RPMI8226 (cell line): ENCODE measurements at regions not wholly inside any gene's neighbourhood (a gene's known extent, or its start where the extent isn't known, plus 50 kb on each side); places are given as distances from the start of the nearest gene placed in this dataset.

Experiments
- DNase-seq: peaks from one replicate; pipeline ENCODE4 v3.0.0-alpha.2; 2015

- no peak for DNase-seq
These were observed 150.0 kb upstream of the ACO1 start for GRCh38 chr9:32234451-32234850.

- DNase-seq, result no peak
These were observed 137.3 kb upstream of the ACO1 start for GRCh38 chr9:32247168-32247567.

GRCh38 chr9:32248189-32248712, 136.2 kb upstream of the ACO1 start:
- no peak for DNase-seq

- peak; percentile 63 for DNase-seq
These were observed 132.9 kb upstream of the ACO1 start for GRCh38 chr9:32251539-32251938.

DNA sequence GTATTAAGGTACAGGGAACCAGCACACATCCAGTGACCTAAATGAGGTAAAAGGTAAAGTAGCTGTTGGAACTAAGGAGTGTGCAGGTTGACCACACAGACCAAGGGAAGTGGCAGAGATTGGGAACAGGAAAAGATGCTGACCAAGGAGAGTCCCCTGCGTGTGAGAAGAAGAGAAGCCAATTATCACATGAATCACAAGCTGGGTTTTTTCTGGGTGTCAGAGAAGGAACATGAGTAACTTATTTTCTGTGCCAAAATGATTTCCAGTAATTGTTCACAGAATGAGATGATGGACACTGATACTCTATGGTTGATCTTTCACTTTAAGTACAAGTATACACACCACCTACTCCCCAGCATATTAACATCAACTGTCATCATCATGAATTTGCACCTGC, 130.7 kb upstream of the ACO1 start:
- no peak for DNase-seq

- DNase-seq, result no peak
These were observed 129.4 kb upstream of the ACO1 start for GRCh38 chr9:32255026-32255425.

DNA sequence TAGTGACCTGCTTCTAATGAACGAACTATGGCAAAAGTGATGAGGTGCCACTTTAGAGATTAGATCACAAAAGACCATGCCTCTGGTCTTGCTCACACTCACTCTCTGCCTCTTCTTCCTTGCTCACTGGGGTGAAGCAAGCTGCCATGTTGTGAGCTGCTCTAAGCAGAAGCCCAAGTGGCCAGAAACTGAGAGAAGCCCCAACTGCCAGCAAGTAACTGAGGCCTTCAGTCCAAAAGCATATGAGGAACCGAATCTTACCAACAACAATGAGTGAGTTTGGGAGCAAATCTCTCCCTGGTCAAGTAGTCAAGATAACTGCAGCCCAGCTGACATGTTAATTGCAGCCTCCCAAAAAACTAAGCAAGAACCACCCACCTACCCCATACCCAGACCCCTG, 126.0 kb upstream of the ACO1 start:
- DNase-seq, result no peak

DNA sequence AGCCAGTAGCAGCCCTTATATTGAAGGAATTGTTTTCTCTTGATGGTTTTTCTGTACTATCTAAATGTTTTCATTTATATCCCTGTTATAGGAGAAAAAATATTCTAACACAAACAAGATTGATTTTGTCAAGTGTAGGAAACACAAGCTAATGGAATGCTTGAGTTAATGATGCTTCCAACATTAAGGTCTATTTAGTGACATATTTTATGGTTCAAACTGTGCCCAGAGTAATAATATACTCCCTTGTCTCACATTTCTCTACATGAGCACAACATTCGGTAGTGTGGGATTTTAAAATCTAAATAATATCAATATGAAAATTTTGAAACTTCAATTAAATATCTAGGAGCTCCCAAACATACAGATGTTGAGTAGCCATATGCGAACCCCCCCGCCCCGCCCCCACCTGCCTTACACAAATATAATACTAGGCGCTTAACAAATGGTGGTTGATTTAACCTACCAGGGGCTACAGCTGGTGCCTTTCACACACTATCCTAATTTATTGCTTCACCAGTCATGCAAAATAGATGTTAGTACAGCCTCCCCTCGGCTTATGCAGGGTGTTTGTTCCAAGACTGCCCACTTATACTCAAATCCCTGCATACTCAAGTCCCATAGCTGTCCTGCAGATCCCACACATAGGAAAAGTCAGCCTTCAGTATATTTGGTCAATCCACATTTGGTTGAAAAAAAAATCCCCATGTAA, 124.1 kb upstream of the ACO1 start:
- no peak for DNase-seq

- DNase-seq, result no peak
These were observed 120.1 kb upstream of the ACO1 start for GRCh38 chr9:32264170-32264864.

- DNase-seq, result no peak
These were observed 119.4 kb upstream of the ACO1 start for GRCh38 chr9:32265037-32265436.

- DNase-seq, result no peak
These were observed 105.5 kb upstream of the ACO1 start for GRCh38 chr9:32278991-32279390.

- DNase-seq, result no peak
These were observed 94.7 kb upstream of the ACO1 start for GRCh38 chr9:32289756-32290155.

DNA sequence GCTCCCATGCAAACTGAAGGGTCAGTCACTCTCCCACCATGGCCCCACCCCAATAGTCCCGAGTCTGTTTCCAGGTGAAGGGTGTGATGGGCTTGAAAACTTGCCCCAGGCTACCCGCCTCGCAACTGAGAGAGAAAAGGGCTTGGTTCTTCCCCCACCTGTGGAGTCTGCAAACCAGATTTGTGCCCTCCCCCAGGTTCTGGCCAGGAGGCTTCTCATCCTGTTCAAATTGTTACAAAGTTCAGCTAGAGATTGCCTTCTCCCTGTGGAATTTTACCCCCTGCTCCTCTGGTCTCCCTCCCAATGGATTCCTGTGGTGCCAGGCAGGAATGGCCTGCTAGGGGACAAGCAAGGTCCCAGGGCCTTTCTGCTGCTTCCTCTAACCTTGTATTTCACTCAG, 93.1 kb upstream of the ACO1 start:
- no peak for DNase-seq

DNA sequence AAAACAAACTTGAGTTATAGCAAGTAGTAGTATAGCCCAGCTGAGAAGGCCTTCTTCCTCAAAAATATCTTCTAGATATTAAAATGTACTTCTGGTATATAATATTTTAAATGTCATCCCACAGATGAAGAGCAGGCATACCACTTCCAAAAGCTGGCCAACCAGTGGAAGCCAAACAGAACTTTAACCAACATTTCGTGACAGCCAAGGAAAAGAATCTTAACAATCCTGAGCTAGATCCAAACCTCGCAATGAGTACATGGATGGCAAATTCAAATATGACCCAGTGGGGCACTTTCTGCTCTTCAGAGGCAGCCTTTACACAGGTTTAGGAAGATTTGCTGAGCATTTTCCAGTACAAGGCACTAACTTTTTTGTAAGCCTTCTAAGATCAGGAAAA, 91.8 kb upstream of the ACO1 start:
- DNase-seq, result no peak

- no peak for DNase-seq
These were observed 91.4 kb upstream of the ACO1 start for GRCh38 chr9:32293091-32293490.

- DNase-seq, result no peak
These were observed 90.3 kb upstream of the ACO1 start for GRCh38 chr9:32294106-32294505.

GRCh38 chr9:32300373-32300772, 84.1 kb upstream of the ACO1 start:
- no peak for DNase-seq

GRCh38 chr9:32304495-32304894, 79.9 kb upstream of the ACO1 start:
- no peak for DNase-seq

- no peak for DNase-seq
These were observed 78.4 kb upstream of the ACO1 start for GRCh38 chr9:32306006-32306405.

GRCh38 chr9:32319312-32319929, 65.0 kb upstream of the ACO1 start:
- no peak for DNase-seq

DNA sequence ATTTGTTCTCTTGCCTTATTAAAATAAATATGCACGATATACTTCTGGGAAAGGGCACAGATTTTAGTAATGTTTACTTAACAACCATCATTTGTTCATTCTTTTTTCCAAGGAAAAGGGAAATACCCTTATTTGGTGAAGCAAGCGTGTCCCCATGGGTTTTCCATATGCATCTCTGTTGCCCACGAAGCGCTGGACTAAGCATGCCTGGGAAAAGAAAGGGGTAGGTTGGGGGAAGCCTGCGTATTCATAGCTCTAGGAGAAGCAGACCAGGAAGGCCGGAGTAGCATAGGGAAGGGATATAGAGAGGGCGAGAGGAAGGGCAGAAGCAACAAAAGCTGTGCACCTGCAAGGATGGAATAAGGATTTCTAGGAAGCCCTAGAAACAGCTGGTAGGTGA, 61.8 kb upstream of the ACO1 start:
- DNase-seq, result no peak

- no peak for DNase-seq
These were observed 58.3 kb upstream of the ACO1 start for GRCh38 chr9:32326146-32326545.

- no peak for DNase-seq
These were observed 53.2 kb upstream of the ACO1 start for GRCh38 chr9:32331240-32331639.

DNA sequence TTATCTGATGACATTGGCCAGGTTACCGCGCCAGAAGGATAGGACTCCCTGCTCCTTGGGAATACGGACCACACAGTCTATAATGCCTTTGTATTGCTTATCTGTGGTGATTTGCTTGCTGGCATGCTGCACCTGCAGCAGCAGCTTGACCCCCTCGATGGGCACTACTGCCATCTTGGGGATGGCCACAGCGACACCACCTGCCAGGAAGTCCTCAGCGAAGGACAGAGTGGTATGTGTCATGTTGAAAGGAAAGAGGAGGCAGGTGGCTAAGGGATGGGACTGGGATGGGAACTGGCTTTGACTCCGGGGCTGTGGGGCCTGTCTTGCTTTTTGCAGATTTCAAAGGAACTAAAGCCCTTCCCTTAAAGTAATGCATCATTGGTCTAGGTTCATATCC, 50.3 kb upstream of the ACO1 start:
- DNase-seq, result no peak
